WI38 (cell line): ENCODE measurements at regions not wholly inside any gene's neighbourhood (a gene's known extent, or its start where the extent isn't known, plus 50 kb on each side); places are given as distances from the start of the nearest gene placed in this dataset.

Source experiments
- H3K4me3 ChIP-seq: 2 replicates; pipeline ENCODE4 v1.5.1; 2011; ENCODE audit warnings: low read depth, mild to moderate bottlenecking, control low read depth, low read length
- CTCF ChIP-seq: IDR thresholded peaks from 2 replicates; pipeline ENCODE4 v1.5.1; 2012; ENCODE audit warnings: low read depth, mild to moderate bottlenecking, control low read depth, low read length

DNA sequence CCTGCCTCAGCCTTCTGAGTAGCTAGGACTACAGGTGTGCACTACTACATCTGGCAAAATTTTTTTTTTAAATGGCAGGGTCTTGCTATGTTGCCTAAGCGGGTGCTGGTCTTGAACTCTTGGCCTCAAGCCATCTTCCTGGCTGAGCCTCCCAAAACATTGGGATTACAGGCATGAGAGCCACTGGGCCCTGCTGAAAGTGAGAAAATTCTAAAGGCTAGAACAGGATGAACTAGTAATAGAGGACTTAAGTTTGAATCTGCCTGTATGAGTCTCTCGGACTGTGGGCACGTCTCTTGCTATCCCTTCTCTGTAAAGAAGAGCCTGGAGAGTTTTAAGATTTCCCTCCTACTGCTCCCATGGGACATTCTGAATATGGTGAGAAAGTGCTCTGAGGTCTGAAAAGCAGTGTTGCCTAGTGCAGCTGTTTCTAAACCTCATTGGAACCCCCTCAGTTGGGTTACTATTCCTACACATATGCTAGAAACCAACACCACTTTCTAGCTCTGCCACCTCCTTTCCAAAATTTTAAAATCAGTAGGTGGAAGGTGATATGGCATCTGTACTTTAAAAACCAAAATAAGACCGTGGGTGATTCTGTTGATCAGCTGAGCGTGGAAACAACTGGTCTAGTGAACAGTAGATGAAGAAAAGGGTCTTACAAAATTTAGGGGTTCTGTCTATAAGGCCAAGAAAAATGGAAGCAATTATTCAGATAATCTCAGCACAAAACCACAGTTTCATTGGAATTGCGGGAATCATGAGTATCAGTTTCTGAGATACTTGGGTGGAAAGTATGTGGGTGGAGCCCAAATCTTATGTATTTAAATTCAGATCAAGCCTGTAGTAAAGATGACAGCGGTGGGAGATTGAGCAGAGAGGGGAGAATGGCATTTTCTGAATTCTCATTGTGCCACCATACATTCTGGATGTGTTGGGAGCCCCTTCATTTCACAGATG lies 259.8 kb upstream of the CXCR4 start:
- no peak for TF ChIP-seq CTCF
- H3K4me3 ChIP-seq, result no peak overlapping the region

GRCh38 chr2:136376798-136377211 lies 258.9 kb upstream of the CXCR4 start:
- no peak for TF ChIP-seq CTCF
- H3K4me3 ChIP-seq, result no peak overlapping the region

DNA sequence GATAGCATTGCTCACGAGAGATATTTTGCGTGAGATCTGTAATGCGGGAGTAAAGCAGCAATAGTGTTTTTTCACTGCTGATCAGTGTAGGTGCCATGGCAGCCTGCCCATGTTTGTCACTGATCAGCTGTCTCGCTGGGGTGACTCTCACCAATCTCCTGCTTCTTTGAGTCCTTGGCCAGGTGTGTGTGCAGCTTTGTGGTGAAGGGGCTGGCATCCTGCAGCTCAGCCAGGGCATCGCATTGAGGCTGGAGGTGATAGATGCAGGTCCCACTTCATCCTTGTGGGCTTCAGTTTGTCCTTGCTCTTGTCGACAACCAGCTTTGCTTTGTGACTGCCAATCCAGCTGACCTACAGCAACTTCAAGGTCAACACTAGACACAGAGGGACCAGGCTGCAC lies 258.3 kb upstream of the CXCR4 start:
- H3K4me3 ChIP-seq, result no peak overlapping the region
- TF ChIP-seq CTCF, result no peak

DNA sequence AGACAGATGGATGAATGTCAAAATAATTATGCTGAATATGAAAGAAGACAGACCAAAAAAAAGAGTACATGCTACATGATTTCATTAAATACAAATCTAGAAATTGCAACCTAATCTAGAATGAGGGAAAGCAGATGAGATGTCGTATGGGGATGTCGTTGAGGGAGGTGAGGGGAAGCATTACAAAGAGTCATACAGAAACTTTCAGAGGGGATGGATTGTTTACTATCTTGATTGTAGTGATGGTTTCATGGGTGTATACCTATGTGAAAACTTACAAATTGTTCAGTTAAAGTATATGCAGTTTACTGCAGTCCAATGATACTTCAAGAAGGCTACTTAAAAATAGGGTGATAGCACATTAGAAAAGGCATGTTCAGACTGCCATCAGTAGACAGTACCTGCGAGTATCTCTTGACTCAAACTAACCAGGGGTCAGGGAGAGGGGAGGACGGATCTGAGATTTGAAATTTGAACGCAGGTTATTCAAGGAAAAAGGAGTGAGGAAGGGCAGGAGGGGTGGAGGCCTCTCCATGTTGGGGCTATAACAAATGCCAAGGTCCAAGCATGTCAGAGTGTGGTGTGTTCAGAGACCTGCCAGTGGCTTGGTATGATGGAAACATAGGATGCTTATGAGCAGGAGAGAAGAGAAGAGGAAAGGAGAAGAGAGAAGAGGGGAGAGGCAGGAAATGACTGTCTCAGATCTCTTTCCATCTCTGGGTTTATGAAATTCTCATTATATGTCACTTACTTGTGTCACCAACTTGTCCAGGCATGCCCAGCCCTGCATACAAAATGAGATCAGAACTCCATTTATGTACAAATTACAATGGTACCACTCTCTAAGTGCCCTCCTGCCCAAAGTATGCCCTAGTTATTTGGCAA lies 257.3 kb upstream of the CXCR4 start:
- no peak for TF ChIP-seq CTCF
- H3K4me3 ChIP-seq, result no peak overlapping the region

DNA sequence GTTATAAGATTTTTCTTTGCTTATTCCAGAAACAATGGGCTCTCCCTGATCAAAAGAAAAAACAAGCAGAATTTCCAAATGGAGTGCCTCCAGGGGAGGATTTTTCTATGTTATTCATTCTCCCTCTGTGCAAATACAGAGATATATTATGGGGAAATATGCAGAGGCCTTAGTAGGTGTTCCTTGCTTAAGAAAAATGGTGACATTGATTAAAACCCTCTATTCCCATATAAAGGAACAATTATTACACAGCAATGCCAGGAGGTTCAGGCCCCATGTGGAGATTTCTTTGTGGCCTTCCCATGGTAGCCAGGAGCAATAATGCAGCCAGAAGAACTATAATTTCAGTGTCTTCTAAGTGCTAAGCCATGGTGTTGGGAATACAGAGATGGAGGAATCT lies 255.9 kb upstream of the CXCR4 start:
- no peak overlapping the region for H3K4me3 ChIP-seq
- TF ChIP-seq CTCF, result no peak

GRCh38 chr2:136373029-136373428 lies 255.1 kb upstream of the CXCR4 start:
- H3K4me3 ChIP-seq, result no peak overlapping the region
- no peak for TF ChIP-seq CTCF
